ENCODE measurements at regions not wholly inside any gene's neighbourhood (a gene's known extent, or its start where the extent isn't known, plus 50 kb on each side); places are given as distances from the start of the nearest gene placed in this dataset.

- DNase-seq (ENCODE audit: low read depth) = no peak
- TF ChIP-seq, protein P1, sequence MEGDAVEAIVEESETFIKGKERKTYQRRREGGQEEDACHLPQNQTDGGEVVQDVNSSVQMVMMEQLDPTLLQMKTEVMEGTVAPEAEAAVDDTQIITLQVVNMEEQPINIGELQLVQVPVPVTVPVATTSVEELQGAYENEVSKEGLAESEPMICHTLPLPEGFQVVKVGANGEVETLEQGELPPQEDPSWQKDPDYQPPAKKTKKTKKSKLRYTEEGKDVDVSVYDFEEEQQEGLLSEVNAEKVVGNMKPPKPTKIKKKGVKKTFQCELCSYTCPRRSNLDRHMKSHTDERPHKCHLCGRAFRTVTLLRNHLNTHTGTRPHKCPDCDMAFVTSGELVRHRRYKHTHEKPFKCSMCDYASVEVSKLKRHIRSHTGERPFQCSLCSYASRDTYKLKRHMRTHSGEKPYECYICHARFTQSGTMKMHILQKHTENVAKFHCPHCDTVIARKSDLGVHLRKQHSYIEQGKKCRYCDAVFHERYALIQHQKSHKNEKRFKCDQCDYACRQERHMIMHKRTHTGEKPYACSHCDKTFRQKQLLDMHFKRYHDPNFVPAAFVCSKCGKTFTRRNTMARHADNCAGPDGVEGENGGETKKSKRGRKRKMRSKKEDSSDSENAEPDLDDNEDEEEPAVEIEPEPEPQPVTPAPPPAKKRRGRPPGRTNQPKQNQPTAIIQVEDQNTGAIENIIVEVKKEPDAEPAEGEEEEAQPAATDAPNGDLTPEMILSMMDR (conservative IDR thresholded peaks at IDR 0.05; ENCODE audit: low read depth, low read length) = no peak
- H3K4me3 ChIP-seq (ENCODE audit: low read depth, low read length) = no peak overlapping the region
These were observed 216.6 kb upstream of the ADCY2 start for GRCh38 chr5:7179364-7179763.

DNA sequence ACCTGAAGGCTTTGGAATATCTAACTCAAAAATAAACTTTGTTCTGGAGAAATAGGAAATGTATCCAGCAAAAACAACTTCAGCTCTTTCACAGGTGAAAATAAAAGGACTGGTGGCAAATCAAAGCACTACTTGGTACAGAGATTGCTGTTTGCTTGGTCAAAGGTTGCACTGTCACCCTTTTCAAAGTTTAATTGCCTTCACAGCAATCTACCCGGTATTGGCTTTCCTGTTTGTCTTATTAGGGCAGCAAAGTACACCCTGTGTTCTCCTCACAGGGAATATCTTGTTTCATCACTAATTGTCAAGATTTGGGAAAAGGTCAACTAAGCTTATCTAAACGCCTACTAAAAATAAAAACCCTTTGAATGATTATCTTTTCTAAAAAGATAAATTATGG is 214.1 kb upstream of the ADCY2 start:
- no peak for DNase-seq (ENCODE audit: low read depth)
- no peak overlapping the region for H3K4me3 ChIP-seq (ENCODE audit: low read depth, low read length)
- TF ChIP-seq, protein P1 (conservative IDR thresholded peaks at IDR 0.05; ENCODE audit: low read depth, low read length) = no peak

GRCh38 chr5:7185742-7186141 is 210.2 kb upstream of the ADCY2 start:
- no peak overlapping the region for H3K4me3 ChIP-seq (ENCODE audit: low read depth, low read length)
- no peak for DNase-seq (ENCODE audit: low read depth)
- TF ChIP-seq, protein P1 (conservative IDR thresholded peaks at IDR 0.05; ENCODE audit: low read depth, low read length) = no peak

- TF ChIP-seq, protein P1 (conservative IDR thresholded peaks at IDR 0.05; ENCODE audit: low read depth, low read length) = no peak
- H3K4me3 ChIP-seq (ENCODE audit: low read depth, low read length) = no peak overlapping the region
- no peak for DNase-seq (ENCODE audit: low read depth)
These were observed 209.1 kb upstream of the ADCY2 start for GRCh38 chr5:7186818-7187217.

DNA sequence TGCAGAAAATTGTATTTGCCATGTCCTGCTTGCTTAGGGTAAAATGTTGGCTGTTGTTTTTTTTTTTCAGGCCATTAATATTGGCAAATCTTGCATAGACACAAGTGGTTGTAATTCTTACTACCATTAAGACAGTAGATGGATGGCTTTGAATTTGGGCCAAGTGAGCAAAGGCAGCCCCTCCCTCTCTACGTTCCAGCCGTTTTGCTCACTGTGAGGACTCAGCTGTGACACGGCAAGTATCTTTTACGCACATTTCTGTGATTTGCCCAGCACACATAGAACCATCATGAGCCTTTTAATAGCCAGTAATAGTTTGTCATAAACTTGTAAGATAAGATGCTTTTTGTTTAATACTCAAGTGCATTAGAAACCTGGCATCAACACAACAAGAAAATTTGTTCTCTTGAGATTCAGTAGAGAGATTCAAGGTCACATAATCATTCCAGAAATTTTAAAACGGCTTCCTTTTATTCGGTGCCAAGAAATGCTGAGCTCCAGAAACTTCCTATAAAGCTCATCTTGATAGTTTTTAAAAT is 205.2 kb upstream of the ADCY2 start:
- DNase-seq (ENCODE audit: low read depth) = no peak
- TF ChIP-seq, protein P1 (conservative IDR thresholded peaks at IDR 0.05; ENCODE audit: low read depth, low read length) = no peak
- H3K4me3 ChIP-seq (ENCODE audit: low read depth, low read length) = no peak overlapping the region

DNA sequence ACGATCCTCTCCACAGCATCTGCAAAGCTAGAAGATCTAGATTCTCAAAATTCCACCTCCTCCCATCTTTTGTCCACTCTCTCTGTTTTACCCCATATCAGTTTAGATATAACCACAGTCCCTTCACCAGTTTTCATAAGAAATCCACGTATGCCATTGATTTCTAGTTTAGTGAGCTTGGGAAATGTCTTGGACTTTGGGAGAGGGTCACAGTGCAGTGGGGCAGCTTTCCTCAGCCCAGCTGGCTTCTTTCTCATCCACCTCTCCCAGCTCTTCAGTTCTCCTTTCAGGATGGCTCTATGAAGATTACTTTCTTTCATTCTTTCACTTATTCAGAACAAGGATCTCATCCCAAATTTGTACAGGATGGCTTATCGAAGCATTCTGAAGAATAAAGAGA is 203.9 kb upstream of the ADCY2 start:
- DNase-seq (ENCODE audit: low read depth) = no peak
- no peak overlapping the region for H3K4me3 ChIP-seq (ENCODE audit: low read depth, low read length)
- TF ChIP-seq, protein P1 (conservative IDR thresholded peaks at IDR 0.05; ENCODE audit: low read depth, low read length) = no peak

DNA sequence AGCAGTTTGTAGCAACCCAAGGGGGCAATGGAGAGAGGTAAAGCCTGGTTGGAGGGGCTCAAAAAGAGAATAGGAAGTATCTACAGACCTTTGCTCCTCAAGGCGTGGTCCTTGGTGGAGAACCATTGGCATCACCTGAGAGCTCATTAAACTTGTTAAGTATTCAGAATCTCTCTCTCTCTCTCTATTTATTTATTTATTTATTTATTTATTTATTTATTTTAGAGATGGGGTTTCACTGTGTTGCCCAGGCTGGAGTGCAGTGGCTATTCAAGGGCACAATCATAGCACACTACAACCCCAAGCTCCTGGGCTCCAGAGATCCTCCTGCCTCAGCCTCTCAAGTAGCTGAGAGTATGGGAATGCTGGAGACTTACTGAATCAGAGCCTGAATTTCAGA is 193.1 kb upstream of the ADCY2 start:
- no peak overlapping the region for H3K4me3 ChIP-seq (ENCODE audit: low read depth, low read length)
- TF ChIP-seq, protein P1 (conservative IDR thresholded peaks at IDR 0.05; ENCODE audit: low read depth, low read length) = no peak
- DNase-seq (ENCODE audit: low read depth) = no peak

Measured in choroid plexus epithelial cell (primary cell).